GM18861 (cell line): ENCODE measurements at regions not wholly inside any gene's neighbourhood (a gene's known extent, or its start where the extent isn't known, plus 50 kb on each side); places are given as distances from the start of the nearest gene placed in this dataset.

Experiments
- ATAC-seq: cut with Tn5 transposase; IDR thresholded peaks from one replicate; pipeline ENCODE4 v1.9.1; 2021; ENCODE audit not compliant: unreplicated experiment

GRCh38 chr4:42750091-42750490, 93.2 kb upstream of the ATP8A1 start:
- peak; percentile 83 for ATAC-seq

- no peak for ATAC-seq
These were observed 91.1 kb upstream of the ATP8A1 start for GRCh38 chr4:42747971-42748370.

- no peak for ATAC-seq
These were observed 79.8 kb upstream of the ATP8A1 start for GRCh38 chr4:42736527-42737195.

- no peak for ATAC-seq
These were observed 76.5 kb upstream of the ATP8A1 start for GRCh38 chr4:42733380-42733779.

- ATAC-seq, result no peak
These were observed 75.9 kb upstream of the ATP8A1 start for GRCh38 chr4:42732776-42733175.

GRCh38 chr4:42729505-42730237, 72.8 kb upstream of the ATP8A1 start:
- no peak for ATAC-seq

GRCh38 chr4:42724451-42724850, 67.5 kb upstream of the ATP8A1 start:
- ATAC-seq, result no peak

- no peak for ATAC-seq
These were observed 63.6 kb upstream of the ATP8A1 start for GRCh38 chr4:42720533-42720932.

- no peak for ATAC-seq
These were observed 62.4 kb upstream of the ATP8A1 start for GRCh38 chr4:42719257-42719656.

GRCh38 chr4:42718336-42718735, 61.4 kb upstream of the ATP8A1 start:
- ATAC-seq, result no peak

GRCh38 chr4:42716996-42717395, 60.1 kb upstream of the ATP8A1 start:
- no peak for ATAC-seq

- ATAC-seq, result no peak
These were observed 59.0 kb upstream of the ATP8A1 start for GRCh38 chr4:42715807-42716482.

GRCh38 chr4:42713391-42713790, 56.5 kb upstream of the ATP8A1 start:
- ATAC-seq, result no peak

GRCh38 chr4:42712854-42713253, 55.9 kb upstream of the ATP8A1 start:
- no peak for ATAC-seq

GRCh38 chr4:42711496-42711895, 54.6 kb upstream of the ATP8A1 start:
- ATAC-seq, result no peak

- no peak for ATAC-seq
These were observed 53.9 kb upstream of the ATP8A1 start for GRCh38 chr4:42710761-42711160.

- no peak for ATAC-seq
These were observed 53.4 kb upstream of the ATP8A1 start for GRCh38 chr4:42710329-42710728.

- ATAC-seq, result no peak
These were observed 52.6 kb upstream of the ATP8A1 start for GRCh38 chr4:42709392-42710065.

GRCh38 chr4:42708625-42709024, 51.7 kb upstream of the ATP8A1 start:
- no peak for ATAC-seq
